Mammary epithelial cell (primary cell): ENCODE measurements at regions not wholly inside any gene's neighbourhood (a gene's known extent, or its start where the extent isn't known, plus 50 kb on each side); places are given as distances from the start of the nearest gene placed in this dataset.

Experiments used
- EZH2 ChIP-seq: IDR thresholded peaks from 2 replicates; pipeline ENCODE4 v1.6.1; 2012; ENCODE audit warnings: low read length, inconsistent platforms, borderline replicate concordance
- TF ChIP-seq, protein P1 (sequence below), 2 donors: IDR thresholded peaks in 1 of 2; conservative IDR thresholded peaks in 1 of 2; 2 replicates each; pipeline ENCODE4 v1.5.1; 2011 to 2012; ENCODE audit warnings: inconsistent platforms in 2 of 2, low read length in 2 of 2, mild to moderate bottlenecking in 2 of 2, control low read depth in 1 of 2, low read depth in 1 of 2; ENCODE audit not compliant: insufficient read depth in 1 of 2; ENCODE audit errors: extremely low read depth in 1 of 2

GRCh38 chr3:16030342-16030741 is 144.1 kb upstream of the GALNT15 start:
- TF ChIP-seq, protein P1, sequence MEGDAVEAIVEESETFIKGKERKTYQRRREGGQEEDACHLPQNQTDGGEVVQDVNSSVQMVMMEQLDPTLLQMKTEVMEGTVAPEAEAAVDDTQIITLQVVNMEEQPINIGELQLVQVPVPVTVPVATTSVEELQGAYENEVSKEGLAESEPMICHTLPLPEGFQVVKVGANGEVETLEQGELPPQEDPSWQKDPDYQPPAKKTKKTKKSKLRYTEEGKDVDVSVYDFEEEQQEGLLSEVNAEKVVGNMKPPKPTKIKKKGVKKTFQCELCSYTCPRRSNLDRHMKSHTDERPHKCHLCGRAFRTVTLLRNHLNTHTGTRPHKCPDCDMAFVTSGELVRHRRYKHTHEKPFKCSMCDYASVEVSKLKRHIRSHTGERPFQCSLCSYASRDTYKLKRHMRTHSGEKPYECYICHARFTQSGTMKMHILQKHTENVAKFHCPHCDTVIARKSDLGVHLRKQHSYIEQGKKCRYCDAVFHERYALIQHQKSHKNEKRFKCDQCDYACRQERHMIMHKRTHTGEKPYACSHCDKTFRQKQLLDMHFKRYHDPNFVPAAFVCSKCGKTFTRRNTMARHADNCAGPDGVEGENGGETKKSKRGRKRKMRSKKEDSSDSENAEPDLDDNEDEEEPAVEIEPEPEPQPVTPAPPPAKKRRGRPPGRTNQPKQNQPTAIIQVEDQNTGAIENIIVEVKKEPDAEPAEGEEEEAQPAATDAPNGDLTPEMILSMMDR (conservative IDR thresholded peaks at IDR 0.05 in 1 of 2, IDR thresholded peaks at IDR 0.05 in 1 of 2; ENCODE audit: extremely low read depth in 1 of 2, insufficient read depth in 1 of 2, low read depth in 1 of 2, low read length in 2 of 2): no peak
- TF ChIP-seq EZH2: no peak
